GM23338 (cell line): ENCODE measurements at regions not wholly inside any gene's neighbourhood (a gene's known extent, or its start where the extent isn't known, plus 50 kb on each side); places are given as distances from the start of the nearest gene placed in this dataset.

Experiments
- ATAC-seq: fragments of 200-7000 bp; cut with Tn5 transposase; 3 replicates; pipeline ENCODE4 v1.9.1; 2020
- DNase-seq: peaks from one replicate; pipeline ENCODE4 v3.0.0-alpha.2; 2015; ENCODE audit warnings: low spot score
- H2AFZ ChIP-seq: fragments of 200-600 bp; sonication (generic); 2 replicates; pipeline ENCODE4 v1.8.0; 2016; ENCODE audit warnings: antibody characterized with exemption, mild to moderate bottlenecking, moderate library complexity
- H3F3A ChIP-seq: fragments of 200-600 bp; sonication (generic); replicated peaks from 2 replicates; pipeline ENCODE4 v1.8.0; 2017; ENCODE audit warnings: antibody characterized with exemption, mixed run types, low read depth
- H3K27ac ChIP-seq: fragments of 200-600 bp; sonication (generic); 2 replicates; pipeline ENCODE4 v1.6.1; 2016; ENCODE audit warnings: low read depth
- H3K27me3 ChIP-seq: fragments of 200-600 bp; sonication (generic); 2 replicates; pipeline ENCODE4 v1.8.0; 2016; ENCODE audit warnings: mild to moderate bottlenecking, mixed run types, moderate library complexity; ENCODE audit not compliant: insufficient read depth
- H3K36me3 ChIP-seq: fragments of 200-600 bp; sonication (generic); 2 replicates; pipeline ENCODE4 v1.8.0; 2016; ENCODE audit warnings: mild to moderate bottlenecking; ENCODE audit not compliant: insufficient read depth
- H3K4me1 ChIP-seq: fragments of 200-600 bp; sonication (generic); 2 replicates; pipeline ENCODE4 v1.8.0; 2016; ENCODE audit warnings: mild to moderate bottlenecking, moderate library complexity; ENCODE audit not compliant: insufficient read depth
- H3K4me2 ChIP-seq: fragments of 200-600 bp; sonication (generic); 2 replicates; pipeline ENCODE4 v1.7.1; 2017; ENCODE audit warnings: mixed run types
- H3K4me3 ChIP-seq: fragments of 200-600 bp; sonication (generic); 2 replicates; pipeline ENCODE4 v1.6.1; 2016; ENCODE audit warnings: mixed run types
- H3K79me2 ChIP-seq: fragments of 200-600 bp; sonication (generic); replicated peaks from 2 replicates; pipeline ENCODE4 v1.8.0; 2017; ENCODE audit warnings: mild to moderate bottlenecking; ENCODE audit not compliant: insufficient read depth
- H3K9me2 ChIP-seq: fragments of 200-600 bp; sonication (generic); 2 replicates; pipeline ENCODE4 v1.8.0; 2017; ENCODE audit not compliant: insufficient read depth
- H4K20me1 ChIP-seq: fragments of 200-600 bp; sonication (generic); replicated peaks from 2 replicates; pipeline ENCODE4 v1.8.0; 2017; ENCODE audit warnings: mild to moderate bottlenecking; ENCODE audit not compliant: insufficient read depth
- H3K27ac Mint-ChIP-seq: 2 replicates; pipeline ENCODE4 v1.8.0; 2020; ENCODE audit warnings: inconsistent platforms, mild to moderate bottlenecking, moderate library complexity, mixed read lengths
- H3K27me3 Mint-ChIP-seq: 3 replicates; pipeline ENCODE4 v1.8.0; 2022; ENCODE audit warnings: low read depth, mild to moderate bottlenecking, moderate library complexity, mixed read lengths, inconsistent platforms; ENCODE audit not compliant: insufficient read depth, poor library complexity
- H3K36me3 Mint-ChIP-seq: 3 replicates; pipeline ENCODE4 v1.8.0; 2021; ENCODE audit warnings: low read depth, mild to moderate bottlenecking, inconsistent platforms, moderate library complexity, mixed read lengths
- H3K4me1 Mint-ChIP-seq: 3 replicates; pipeline ENCODE4 v1.8.0; 2020; ENCODE audit warnings: mild to moderate bottlenecking, inconsistent platforms, mixed read lengths
- H3K4me3 Mint-ChIP-seq: 3 replicates; pipeline ENCODE4 v1.8.0; 2021; ENCODE audit warnings: moderate library complexity, mild to moderate bottlenecking, inconsistent platforms, mixed read lengths
- H3K9me3 Mint-ChIP-seq: 3 replicates; pipeline ENCODE4 v1.8.0; 2020; ENCODE audit warnings: moderate library complexity, mild to moderate bottlenecking, inconsistent platforms, mixed read lengths
- CREB1 ChIP-seq: fragments of 250-450 bp; sonication (Bioruptor Pico); IDR thresholded peaks from 2 replicates; pipeline ENCODE4 v1.5.0; 2020; ENCODE audit warnings: low read depth, mild to moderate bottlenecking, moderate library complexity
- EZH2 ChIP-seq: fragments of 200-600 bp; sonication (generic); IDR thresholded peaks from one replicate; pipeline ENCODE4 v1.8.0; 2017; ENCODE audit warnings: antibody characterized with exemption, mild to moderate bottlenecking, low read depth; ENCODE audit not compliant: unreplicated experiment
- EZH2phosphoT487 ChIP-seq: fragments of 200-600 bp; sonication (generic); IDR thresholded peaks from one replicate; pipeline ENCODE4 v1.8.1; 2018; ENCODE audit warnings: antibody characterized with exemption; ENCODE audit not compliant: unreplicated experiment
- JUNB ChIP-seq: IDR thresholded peaks from one replicate; pipeline ENCODE4 v1.6.1; 2016; ENCODE audit warnings: antibody characterized with exemption; ENCODE audit not compliant: unreplicated experiment
- NANOG ChIP-seq: IDR thresholded peaks from 2 replicates; pipeline ENCODE4 v1.6.1; 2016; ENCODE audit warnings: antibody characterized with exemption, borderline replicate concordance
- POLR2AphosphoS5 ChIP-seq: IDR thresholded peaks from 2 replicates; pipeline ENCODE4 v1.6.1; 2016; ENCODE audit warnings: antibody characterized with exemption, low read depth
- STAT1 ChIP-seq: IDR thresholded peaks from one replicate; pipeline ENCODE4 v1.6.1; 2016; ENCODE audit warnings: antibody characterized with exemption; ENCODE audit not compliant: unreplicated experiment
- ZNF114 ChIP-seq: fragments of 250-450 bp; sonication (Bioruptor Pico); IDR thresholded peaks from 2 replicates; pipeline ENCODE4 v1.5.0; 2020; ENCODE audit warnings: mild to moderate bottlenecking, moderate library complexity
- ZNF331 ChIP-seq: fragments of 250-450 bp; sonication (Bioruptor Pico); IDR thresholded peaks from 2 replicates; pipeline ENCODE4 v1.5.0; 2020; ENCODE audit warnings: low read depth, mild to moderate bottlenecking, moderate library complexity
- TF ChIP-seq, protein P1 (sequence below): IDR thresholded peaks from one replicate; pipeline ENCODE4 v1.6.1; 2018; ENCODE audit warnings: antibody characterized with exemption; ENCODE audit not compliant: unreplicated experiment
- TF ChIP-seq, protein P2 (sequence below), 2 experiments: fragments of 200-600 bp in 1 of 2; sonication (generic) in 1 of 2; conservative IDR thresholded peaks; 2 replicates each; pipeline versions ENCODE4 v1.5.1 to v1.6.1; 2016 to 2017; ENCODE audit warnings: antibody characterized with exemption in 2 of 2, low read depth in 2 of 2, mild to moderate bottlenecking in 2 of 2, moderate library complexity in 1 of 2
- TF ChIP-seq, protein P3 (sequence below): IDR thresholded peaks from 2 replicates; pipeline ENCODE4 v1.6.1; 2016; ENCODE audit warnings: antibody characterized with exemption
- TF ChIP-seq, protein P4 (sequence below): fragments of 250-450 bp; sonication (Bioruptor Pico); IDR thresholded peaks from 2 replicates; pipeline ENCODE4 v1.5.0; 2020; ENCODE audit warnings: mild to moderate bottlenecking, moderate library complexity

DNA sequence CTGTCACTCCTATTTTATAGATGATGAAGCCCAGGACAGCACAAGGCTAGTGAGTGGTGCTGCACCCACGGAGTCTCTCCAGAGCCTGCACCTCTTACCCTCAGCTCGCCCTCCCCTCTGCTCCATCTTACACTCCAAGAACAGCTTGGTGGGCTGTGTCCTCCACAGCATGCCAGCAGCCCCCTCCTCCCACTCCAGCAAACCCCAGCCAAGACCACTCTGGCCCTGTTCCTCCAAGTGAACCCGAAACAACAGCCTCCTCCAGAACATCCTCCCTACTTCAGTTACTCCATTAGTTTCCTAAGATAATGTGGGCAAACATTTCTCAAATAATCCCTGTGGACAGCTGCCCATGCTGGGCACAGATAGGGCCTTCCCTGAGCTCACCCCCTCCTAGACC, 62.7 kb upstream of the KLF7 start:
- Histone ChIP-seq H3K79me2 (no peaks in the 10 kb centered on the region), H3K27me3 (no peaks in the 10 kb centered on the region), H3K4me1 (peaks cover 30% of the 10 kb centered on the region), H3K4me2 (no peak overlapping the region), H4K20me1 (no peaks in the 10 kb centered on the region), H3K36me3 (no peaks in the 10 kb centered on the region), H3K27ac (no peak overlapping the region), H3F3A (peaks cover 5% of the 10 kb centered on the region), H3K9me2 (no peaks in the 10 kb centered on the region), H2AFZ (no peak overlapping the region; the same call in 1 of the 2 replicates), H3K4me3 (no peak overlapping the region)
- H3K36me3 Mint-ChIP-seq: no peaks in the 10 kb centered on the region
- H3K4me1 Mint-ChIP-seq: peaks cover 62% of the 10 kb centered on the region
- no peak for DNase-seq
- no peak overlapping the region for H3K27ac Mint-ChIP-seq
- ATAC-seq: no peak
- H3K27me3 Mint-ChIP-seq: peaks cover 19% of the 10 kb centered on the region
- TF ChIP-seq POLR2AphosphoS5: no peak
- TF ChIP-seq ZNF331 (CRISPR knock-in tag): no peak
- no peak for TF ChIP-seq NANOG
- TF ChIP-seq, protein P1, sequence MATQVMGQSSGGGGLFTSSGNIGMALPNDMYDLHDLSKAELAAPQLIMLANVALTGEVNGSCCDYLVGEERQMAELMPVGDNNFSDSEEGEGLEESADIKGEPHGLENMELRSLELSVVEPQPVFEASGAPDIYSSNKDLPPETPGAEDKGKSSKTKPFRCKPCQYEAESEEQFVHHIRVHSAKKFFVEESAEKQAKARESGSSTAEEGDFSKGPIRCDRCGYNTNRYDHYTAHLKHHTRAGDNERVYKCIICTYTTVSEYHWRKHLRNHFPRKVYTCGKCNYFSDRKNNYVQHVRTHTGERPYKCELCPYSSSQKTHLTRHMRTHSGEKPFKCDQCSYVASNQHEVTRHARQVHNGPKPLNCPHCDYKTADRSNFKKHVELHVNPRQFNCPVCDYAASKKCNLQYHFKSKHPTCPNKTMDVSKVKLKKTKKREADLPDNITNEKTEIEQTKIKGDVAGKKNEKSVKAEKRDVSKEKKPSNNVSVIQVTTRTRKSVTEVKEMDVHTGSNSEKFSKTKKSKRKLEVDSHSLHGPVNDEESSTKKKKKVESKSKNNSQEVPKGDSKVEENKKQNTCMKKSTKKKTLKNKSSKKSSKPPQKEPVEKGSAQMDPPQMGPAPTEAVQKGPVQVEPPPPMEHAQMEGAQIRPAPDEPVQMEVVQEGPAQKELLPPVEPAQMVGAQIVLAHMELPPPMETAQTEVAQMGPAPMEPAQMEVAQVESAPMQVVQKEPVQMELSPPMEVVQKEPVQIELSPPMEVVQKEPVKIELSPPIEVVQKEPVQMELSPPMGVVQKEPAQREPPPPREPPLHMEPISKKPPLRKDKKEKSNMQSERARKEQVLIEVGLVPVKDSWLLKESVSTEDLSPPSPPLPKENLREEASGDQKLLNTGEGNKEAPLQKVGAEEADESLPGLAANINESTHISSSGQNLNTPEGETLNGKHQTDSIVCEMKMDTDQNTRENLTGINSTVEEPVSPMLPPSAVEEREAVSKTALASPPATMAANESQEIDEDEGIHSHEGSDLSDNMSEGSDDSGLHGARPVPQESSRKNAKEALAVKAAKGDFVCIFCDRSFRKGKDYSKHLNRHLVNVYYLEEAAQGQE: no peak
- no peak for TF ChIP-seq STAT1
- TF ChIP-seq CREB1 (CRISPR knock-in tag): no peak
- TF ChIP-seq EZH2phosphoT487: no peak
- TF ChIP-seq, protein P2, sequence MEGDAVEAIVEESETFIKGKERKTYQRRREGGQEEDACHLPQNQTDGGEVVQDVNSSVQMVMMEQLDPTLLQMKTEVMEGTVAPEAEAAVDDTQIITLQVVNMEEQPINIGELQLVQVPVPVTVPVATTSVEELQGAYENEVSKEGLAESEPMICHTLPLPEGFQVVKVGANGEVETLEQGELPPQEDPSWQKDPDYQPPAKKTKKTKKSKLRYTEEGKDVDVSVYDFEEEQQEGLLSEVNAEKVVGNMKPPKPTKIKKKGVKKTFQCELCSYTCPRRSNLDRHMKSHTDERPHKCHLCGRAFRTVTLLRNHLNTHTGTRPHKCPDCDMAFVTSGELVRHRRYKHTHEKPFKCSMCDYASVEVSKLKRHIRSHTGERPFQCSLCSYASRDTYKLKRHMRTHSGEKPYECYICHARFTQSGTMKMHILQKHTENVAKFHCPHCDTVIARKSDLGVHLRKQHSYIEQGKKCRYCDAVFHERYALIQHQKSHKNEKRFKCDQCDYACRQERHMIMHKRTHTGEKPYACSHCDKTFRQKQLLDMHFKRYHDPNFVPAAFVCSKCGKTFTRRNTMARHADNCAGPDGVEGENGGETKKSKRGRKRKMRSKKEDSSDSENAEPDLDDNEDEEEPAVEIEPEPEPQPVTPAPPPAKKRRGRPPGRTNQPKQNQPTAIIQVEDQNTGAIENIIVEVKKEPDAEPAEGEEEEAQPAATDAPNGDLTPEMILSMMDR (conservative IDR thresholded peaks at IDR 0.05; ENCODE audit: low read depth in 2 of 2): no peak
- TF ChIP-seq, protein P3, sequence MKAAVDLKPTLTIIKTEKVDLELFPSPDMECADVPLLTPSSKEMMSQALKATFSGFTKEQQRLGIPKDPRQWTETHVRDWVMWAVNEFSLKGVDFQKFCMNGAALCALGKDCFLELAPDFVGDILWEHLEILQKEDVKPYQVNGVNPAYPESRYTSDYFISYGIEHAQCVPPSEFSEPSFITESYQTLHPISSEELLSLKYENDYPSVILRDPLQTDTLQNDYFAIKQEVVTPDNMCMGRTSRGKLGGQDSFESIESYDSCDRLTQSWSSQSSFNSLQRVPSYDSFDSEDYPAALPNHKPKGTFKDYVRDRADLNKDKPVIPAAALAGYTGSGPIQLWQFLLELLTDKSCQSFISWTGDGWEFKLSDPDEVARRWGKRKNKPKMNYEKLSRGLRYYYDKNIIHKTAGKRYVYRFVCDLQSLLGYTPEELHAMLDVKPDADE: no peak
- TF ChIP-seq EZH2: no peak
- TF ChIP-seq, protein P4, sequence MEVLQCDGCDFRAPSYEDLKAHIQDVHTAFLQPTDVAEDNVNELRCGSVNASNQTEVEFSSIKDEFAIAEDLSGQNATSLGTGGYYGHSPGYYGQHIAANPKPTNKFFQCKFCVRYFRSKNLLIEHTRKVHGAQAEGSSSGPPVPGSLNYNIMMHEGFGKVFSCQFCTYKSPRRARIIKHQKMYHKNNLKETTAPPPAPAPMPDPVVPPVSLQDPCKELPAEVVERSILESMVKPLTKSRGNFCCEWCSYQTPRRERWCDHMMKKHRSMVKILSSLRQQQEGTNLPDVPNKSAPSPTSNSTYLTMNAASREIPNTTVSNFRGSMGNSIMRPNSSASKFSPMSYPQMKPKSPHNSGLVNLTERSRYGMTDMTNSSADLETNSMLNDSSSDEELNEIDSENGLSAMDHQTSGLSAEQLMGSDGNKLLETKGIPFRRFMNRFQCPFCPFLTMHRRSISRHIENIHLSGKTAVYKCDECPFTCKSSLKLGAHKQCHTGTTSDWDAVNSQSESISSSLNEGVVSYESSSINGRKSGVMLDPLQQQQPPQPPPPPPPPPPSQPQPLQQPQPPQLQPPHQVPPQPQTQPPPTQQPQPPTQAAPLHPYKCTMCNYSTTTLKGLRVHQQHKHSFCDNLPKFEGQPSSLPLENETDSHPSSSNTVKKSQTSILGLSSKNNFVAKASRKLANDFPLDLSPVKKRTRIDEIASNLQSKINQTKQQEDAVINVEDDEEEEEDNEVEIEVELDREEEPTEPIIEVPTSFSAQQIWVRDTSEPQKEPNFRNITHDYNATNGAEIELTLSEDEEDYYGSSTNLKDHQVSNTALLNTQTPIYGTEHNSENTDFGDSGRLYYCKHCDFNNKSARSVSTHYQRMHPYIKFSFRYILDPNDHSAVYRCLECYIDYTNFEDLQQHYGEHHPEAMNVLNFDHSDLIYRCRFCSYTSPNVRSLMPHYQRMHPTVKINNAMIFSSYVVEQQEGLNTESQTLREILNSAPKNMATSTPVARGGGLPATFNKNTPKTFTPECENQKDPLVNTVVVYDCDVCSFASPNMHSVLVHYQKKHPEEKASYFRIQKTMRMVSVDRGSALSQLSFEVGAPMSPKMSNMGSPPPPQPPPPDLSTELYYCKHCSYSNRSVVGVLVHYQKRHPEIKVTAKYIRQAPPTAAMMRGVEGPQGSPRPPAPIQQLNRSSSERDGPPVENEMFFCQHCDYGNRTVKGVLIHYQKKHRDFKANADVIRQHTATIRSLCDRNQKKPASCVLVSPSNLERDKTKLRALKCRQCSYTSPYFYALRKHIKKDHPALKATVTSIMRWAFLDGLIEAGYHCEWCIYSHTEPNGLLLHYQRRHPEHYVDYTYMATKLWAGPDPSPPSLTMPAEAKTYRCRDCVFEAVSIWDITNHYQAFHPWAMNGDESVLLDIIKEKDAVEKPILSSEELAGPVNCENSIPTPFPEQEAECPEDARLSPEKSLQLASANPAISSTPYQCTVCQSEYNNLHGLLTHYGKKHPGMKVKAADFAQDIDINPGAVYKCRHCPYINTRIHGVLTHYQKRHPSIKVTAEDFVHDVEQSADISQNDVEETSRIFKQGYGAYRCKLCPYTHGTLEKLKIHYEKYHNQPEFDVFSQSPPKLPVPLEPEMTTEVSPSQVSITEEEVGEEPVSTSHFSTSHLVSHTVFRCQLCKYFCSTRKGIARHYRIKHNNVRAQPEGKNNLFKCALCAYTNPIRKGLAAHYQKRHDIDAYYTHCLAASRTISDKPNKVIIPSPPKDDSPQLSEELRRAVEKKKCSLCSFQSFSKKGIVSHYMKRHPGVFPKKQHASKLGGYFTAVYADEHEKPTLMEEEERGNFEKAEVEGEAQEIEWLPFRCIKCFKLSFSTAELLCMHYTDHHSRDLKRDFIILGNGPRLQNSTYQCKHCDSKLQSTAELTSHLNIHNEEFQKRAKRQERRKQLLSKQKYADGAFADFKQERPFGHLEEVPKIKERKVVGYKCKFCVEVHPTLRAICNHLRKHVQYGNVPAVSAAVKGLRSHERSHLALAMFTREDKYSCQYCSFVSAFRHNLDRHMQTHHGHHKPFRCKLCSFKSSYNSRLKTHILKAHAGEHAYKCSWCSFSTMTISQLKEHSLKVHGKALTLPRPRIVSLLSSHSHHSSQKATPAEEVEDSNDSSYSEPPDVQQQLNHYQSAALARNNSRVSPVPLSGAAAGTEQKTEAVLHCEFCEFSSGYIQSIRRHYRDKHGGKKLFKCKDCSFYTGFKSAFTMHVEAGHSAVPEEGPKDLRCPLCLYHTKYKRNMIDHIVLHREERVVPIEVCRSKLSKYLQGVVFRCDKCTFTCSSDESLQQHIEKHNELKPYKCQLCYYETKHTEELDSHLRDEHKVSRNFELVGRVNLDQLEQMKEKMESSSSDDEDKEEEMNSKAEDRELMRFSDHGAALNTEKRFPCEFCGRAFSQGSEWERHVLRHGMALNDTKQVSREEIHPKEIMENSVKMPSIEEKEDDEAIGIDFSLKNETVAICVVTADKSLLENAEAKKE (CRISPR knock-in tag): no peak
- no peak for TF ChIP-seq JUNB
- TF ChIP-seq ZNF114: no peak
- H3K9me3 Mint-ChIP-seq: no peaks in the 10 kb centered on the region
- no peak overlapping the region for H3K4me3 Mint-ChIP-seq
